Fibroblast of skin of right quadriceps (primary cell): ENCODE measurements at regions not wholly inside any gene's neighbourhood (a gene's known extent, or its start where the extent isn't known, plus 50 kb on each side); places are given as distances from the start of the nearest gene placed in this dataset.
"Not testable (repeated sequence)": the region's sequence is repeated elsewhere in the genome, so short reads cannot be mapped to it uniquely, and the experiment has no call there.

Experiments used
- DNase-seq: peaks from one replicate; pipeline ENCODE4 v3.0.0-alpha.2; 2013

- no peak for DNase-seq
These were observed 64.9 kb downstream of the FAM170A start for GRCh38 chr5:119694284-119694683.

GRCh38 chr5:119706049-119706448 lies 76.7 kb downstream of the FAM170A start:
- no peak for DNase-seq

GRCh38 chr5:119708076-119708790 lies 78.9 kb downstream of the FAM170A start:
- no peak for DNase-seq

GRCh38 chr5:119721775-119722174 lies 92.4 kb downstream of the FAM170A start:
- no peak for DNase-seq

- not testable (repeated sequence) for DNase-seq
These were observed 95.9 kb downstream of the FAM170A start for GRCh38 chr5:119725291-119725690.

- no peak for DNase-seq
These were observed 97.2 kb downstream of the FAM170A start for GRCh38 chr5:119726544-119726943.

- no peak for DNase-seq
These were observed 110.9 kb downstream of the FAM170A start for GRCh38 chr5:119740225-119740624.

GRCh38 chr5:119741691-119742090 lies 112.3 kb downstream of the FAM170A start:
- no peak for DNase-seq

- no peak for DNase-seq
These were observed 113.0 kb downstream of the FAM170A start for GRCh38 chr5:119742311-119742710.

GRCh38 chr5:119743927-119744326 lies 114.6 kb downstream of the FAM170A start:
- peak; percentile 3 for DNase-seq

GRCh38 chr5:119745976-119746375 lies 116.6 kb downstream of the FAM170A start:
- DNase-seq = no peak

GRCh38 chr5:119746984-119747383 lies 117.6 kb downstream of the FAM170A start:
- DNase-seq = no peak

GRCh38 chr5:119750887-119751733 lies 121.8 kb downstream of the FAM170A start:
- DNase-seq = no peak

GRCh38 chr5:119751734-119752094 lies 122.4 kb downstream of the FAM170A start:
- DNase-seq = no peak

- DNase-seq = no peak
These were observed 123.8 kb downstream of the FAM170A start for GRCh38 chr5:119752921-119753886.

GRCh38 chr5:119754825-119755224 lies 125.5 kb downstream of the FAM170A start:
- not testable (repeated sequence) for DNase-seq

GRCh38 chr5:119757276-119757675 lies 127.9 kb downstream of the FAM170A start:
- DNase-seq = no peak

- DNase-seq = not testable (repeated sequence)
These were observed 140.6 kb downstream of the FAM170A start for GRCh38 chr5:119769695-119770693.

GRCh38 chr5:119780145-119780544 lies 150.8 kb downstream of the FAM170A start:
- not testable (repeated sequence) for DNase-seq

GRCh38 chr5:119785057-119785456 lies 155.7 kb downstream of the FAM170A start:
- DNase-seq = no peak

- DNase-seq = no peak
These were observed 160.2 kb downstream of the FAM170A start for GRCh38 chr5:119789406-119790117.
